Transverse colon (tissue), 4 donors: ENCODE measurements at regions not wholly inside any gene's neighbourhood (a gene's known extent, or its start where the extent isn't known, plus 50 kb on each side); places are given as distances from the start of the nearest gene placed in this dataset.

Source experiments
- POLR2AphosphoS5 ChIP-seq, 3 donors: sonication (generic); formaldehyde crosslinking; IDR thresholded peaks; one replicate each; pipeline ENCODE4 v1.6.1; 2016; ENCODE audit warnings: antibody characterized with exemption in 3 of 3
- TF ChIP-seq, protein P1 (sequence below), 5 experiments: fragments of 200-600 bp in 3 of 5; fragments of 450-650 bp in 2 of 5; sonication (generic) in 3 of 5; IDR thresholded peaks; 1 replicate in 2 of 5; 2 replicates in 3 of 5; pipeline ENCODE4 v1.5.1; 2016 to 2017; ENCODE audit warnings: antibody characterized with exemption in 5 of 5, inconsistent platforms in 3 of 5, mild to moderate bottlenecking in 2 of 5, moderate library complexity in 1 of 5

GRCh38 chr3:19748782-19749447 is 185.1 kb downstream of the EFHB start:
- TF ChIP-seq POLR2AphosphoS5 (IDR thresholded peaks at IDR 0.05): no peak
- TF ChIP-seq, protein P1, sequence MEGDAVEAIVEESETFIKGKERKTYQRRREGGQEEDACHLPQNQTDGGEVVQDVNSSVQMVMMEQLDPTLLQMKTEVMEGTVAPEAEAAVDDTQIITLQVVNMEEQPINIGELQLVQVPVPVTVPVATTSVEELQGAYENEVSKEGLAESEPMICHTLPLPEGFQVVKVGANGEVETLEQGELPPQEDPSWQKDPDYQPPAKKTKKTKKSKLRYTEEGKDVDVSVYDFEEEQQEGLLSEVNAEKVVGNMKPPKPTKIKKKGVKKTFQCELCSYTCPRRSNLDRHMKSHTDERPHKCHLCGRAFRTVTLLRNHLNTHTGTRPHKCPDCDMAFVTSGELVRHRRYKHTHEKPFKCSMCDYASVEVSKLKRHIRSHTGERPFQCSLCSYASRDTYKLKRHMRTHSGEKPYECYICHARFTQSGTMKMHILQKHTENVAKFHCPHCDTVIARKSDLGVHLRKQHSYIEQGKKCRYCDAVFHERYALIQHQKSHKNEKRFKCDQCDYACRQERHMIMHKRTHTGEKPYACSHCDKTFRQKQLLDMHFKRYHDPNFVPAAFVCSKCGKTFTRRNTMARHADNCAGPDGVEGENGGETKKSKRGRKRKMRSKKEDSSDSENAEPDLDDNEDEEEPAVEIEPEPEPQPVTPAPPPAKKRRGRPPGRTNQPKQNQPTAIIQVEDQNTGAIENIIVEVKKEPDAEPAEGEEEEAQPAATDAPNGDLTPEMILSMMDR (IDR thresholded peaks at IDR 0.05): no peak
